ENCODE measurements at regions not wholly inside any gene's neighbourhood (a gene's known extent, or its start where the extent isn't known, plus 50 kb on each side); places are given as distances from the start of the nearest gene placed in this dataset.
"Not testable (repeated sequence)": the region's sequence is repeated elsewhere in the genome, so short reads cannot be mapped to it uniquely, and the experiment has no call there.

DNA sequence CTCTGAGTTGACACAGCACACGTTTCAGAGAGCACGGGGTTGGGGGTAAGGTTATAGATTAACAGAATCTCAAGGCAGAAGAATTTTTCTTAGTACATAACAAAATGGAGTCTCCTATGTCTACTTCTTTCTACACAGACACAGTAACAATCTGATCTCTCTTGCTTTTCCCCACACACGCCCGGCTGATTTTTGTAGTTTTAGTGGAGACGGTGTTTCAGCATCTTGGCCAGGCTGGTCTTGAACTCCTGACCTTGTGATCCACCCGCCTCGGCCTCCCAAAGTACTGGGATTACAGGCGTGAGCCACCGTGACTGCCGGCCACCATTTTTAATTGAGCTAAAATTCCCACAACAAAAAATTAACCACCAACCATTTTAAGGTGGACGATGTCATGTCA is 123.7 kb downstream of the CRLF3 start:
- in situ Hi-C loops (cut with HindIII; ENCODE audit: low pct_unique_long_range_greater_than_20kb, low sequenced_read_pairs); DNase-seq (ENCODE audit: low read depth, low spot score): not testable (repeated sequence)

DNA sequence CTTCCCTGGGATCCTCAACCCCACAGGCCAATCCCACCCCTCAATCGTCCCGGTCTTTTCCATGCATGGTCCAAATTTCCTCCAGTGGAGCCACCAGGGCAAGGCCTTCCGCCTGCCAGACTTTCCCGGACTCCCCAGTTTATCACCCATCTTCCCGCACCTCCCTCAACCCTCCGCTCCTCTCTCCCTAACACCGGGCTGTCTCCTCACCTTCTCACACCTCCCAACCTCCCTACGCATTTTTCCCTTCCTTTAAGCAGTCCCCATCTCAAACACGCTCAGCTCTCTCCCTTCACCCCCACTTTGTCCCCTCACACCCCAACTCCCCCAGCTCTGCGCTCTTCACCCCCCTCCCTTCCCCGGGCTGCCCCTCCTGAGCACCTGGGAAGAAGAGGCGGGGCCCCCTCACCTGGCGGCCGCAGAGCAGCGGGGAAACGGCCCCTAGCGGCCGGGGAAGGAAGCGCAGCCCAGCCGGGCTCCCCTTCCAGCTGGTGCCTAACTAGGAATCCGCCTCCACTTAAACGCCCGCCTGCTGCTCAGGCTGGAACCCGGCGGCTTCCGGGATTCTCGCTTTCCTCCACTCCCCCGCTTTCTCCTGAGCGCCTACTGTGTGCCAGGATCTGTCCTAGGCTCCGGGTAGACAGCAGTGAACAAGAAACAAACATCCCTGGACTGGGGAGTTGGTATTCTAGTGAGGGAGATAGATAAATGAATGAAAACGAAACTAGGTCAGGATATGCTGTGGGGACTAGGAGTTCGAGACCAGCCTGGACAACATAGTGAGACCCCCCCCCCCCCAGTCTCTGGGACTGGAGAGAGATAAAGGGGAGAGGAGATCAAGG is 126.7 kb downstream of the CRLF3 start:
- DNase-seq (ENCODE audit: low read depth, low spot score), result peak; percentile 61
- in situ Hi-C loops (cut with HindIII; ENCODE audit: low pct_unique_long_range_greater_than_20kb, low sequenced_read_pairs), result not testable (repeated sequence)

DNA sequence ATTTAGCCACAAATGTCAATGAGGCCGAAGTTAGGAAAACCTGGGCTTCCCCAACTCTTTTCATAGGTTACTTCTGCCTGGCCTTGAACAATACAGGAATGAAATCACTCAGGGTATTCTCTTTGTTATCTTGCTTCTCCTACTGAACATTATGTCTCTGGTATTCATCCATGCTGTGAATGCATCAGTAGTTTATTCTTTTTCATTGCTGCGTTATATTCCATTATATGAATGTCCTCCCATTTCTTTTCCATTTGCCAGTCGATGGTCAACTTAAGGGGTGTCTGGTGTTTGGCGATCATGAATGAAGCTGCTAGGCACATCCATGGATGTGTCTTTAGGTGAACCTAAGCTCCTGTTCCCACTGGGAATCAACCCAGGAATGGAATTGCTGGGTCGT is 128.3 kb downstream of the CRLF3 start:
- in situ Hi-C loops (cut with HindIII; ENCODE audit: low pct_unique_long_range_greater_than_20kb, low sequenced_read_pairs), result no loop called here
- DNase-seq (ENCODE audit: low read depth, low spot score), result no peak

DNA sequence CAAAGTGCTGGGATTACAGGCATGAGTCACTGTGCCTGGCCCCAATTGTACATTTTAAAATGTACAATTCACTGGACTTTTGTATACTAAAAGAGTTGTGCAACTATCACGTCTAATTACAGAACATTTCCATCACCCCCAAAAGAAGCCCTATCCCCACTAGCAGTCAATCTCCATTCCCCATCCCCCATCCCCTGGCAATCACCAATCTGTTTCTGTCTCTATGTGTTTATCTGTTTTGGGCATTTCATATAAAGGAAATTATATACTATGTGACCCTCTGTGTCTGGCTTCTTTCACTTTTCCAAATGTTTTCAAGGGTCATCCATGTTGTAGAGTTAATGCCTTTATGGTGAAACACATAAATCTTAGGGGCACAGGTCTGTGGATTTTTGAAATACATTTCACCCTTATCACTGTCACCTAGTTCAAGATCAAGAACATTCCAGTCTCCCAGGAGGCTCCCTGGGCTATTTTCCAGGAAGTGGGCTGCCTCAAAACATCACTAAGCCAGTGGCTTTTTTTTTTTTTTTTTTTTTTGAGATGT is 129.2 kb downstream of the CRLF3 start:
- in situ Hi-C loops (cut with HindIII; ENCODE audit: low pct_unique_long_range_greater_than_20kb, low sequenced_read_pairs); DNase-seq (ENCODE audit: low read depth, low spot score): not testable (repeated sequence)

DNA sequence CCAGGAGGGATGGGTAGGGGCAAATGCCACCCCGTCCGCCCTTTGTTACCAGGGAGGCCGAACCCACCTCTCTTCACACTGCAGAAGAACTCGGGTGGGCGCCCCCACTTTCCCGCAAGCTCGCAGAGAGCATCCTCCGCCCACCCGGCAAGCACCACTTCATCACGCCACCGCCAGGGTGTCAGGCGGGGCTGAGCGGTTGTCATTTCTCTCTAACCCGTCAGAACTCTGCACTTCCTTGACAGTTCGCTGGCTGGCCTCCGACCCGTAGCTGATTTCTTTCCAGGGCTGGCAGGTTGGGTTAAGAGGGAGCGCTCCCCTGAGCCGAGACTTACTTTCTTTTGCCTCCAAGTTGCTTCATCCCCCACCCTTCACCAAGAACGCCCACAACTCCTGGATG is 130.7 kb downstream of the CRLF3 start:
- DNase-seq (ENCODE audit: low read depth, low spot score); in situ Hi-C loops (cut with HindIII; ENCODE audit: low pct_unique_long_range_greater_than_20kb, low sequenced_read_pairs): not testable (repeated sequence)

DNA sequence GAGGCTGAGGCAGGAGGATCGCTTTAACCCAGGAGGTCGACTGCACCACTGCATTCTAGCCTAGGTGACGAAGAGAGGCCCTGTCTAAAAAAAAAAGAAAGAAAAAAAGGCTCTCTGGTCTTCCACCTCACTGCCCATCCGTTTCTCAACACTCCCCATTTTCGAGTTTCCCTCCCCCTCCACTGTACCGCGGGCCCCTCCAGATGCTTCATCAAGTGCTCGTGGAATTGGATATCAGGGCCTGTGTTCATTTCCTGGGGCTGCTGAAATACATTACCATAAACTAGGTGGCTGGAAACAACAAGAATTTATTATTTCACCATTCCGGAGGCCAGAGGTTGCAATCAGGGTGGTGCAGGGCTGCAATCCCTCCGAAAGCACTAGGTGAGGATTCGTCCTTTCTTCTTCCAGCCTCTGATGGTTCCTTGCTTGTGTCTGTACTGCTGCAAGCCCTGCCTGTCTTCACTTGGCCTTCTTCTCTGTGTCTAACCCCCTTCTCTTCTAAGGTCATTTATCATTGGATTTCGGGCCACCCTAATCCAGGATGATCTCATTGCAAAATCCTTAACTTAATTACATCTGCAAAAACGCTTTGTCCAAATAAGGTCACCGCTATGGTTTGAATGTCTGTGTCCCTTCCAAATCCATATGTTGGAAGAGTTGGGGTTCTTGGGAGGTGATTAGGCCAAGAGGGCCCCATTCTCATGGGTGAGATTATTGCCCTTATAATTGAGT is 135.1 kb downstream of the CRLF3 start:
- in situ Hi-C loops (cut with HindIII; ENCODE audit: low pct_unique_long_range_greater_than_20kb, low sequenced_read_pairs), result not testable (repeated sequence)

DNA sequence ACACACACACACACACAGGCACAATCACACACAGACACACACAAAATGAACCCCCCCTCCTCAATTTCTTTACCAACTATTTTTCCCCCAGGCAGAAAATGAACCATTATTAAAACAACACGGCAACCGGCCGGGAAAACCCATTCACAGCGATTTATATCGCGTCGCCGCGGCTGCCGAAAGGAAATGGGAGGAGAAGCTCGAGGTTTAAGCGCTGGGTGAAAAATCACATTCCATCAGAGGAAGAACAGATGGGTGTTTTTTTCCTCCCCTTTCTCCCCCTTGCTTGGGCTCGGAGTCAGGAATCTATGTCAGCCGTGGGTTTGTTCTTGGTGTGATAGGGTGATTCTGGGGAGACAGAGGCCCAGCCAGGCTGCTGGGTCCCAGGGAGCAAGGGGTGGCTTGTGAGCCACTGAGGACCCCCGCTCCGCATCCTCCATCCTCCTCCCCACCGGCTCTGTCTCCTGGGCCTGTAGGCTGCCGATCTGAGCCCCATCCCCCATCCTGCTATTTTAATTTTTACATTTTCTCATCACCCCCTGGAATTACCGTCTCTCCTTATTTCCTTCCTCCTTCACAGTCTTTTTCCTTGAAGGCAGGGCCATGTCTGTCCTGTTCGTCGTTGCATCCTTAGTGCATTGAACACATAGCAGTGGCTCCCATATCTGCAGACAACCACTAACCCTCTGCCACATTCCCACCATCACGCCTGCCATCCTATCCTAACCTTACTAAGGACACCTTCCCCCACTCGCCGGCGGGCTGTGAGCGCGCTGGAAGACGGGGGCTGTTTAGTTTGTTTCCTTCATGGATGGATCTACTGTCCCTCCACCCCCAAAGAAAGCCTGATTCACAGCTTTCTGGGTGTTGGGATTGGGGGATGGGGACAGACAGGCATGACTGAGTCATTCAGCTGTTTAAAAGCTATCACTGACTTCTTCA is 137.7 kb downstream of the CRLF3 start:
- in situ Hi-C loops (cut with HindIII; ENCODE audit: low pct_unique_long_range_greater_than_20kb, low sequenced_read_pairs); DNase-seq (ENCODE audit: low read depth, low spot score): not testable (repeated sequence)

More for the DNA sequence above, 135.1 kb downstream of the CRLF3 start:
- not testable (repeated sequence) for DNase-seq (ENCODE audit: low read depth, low spot score)

DNA sequence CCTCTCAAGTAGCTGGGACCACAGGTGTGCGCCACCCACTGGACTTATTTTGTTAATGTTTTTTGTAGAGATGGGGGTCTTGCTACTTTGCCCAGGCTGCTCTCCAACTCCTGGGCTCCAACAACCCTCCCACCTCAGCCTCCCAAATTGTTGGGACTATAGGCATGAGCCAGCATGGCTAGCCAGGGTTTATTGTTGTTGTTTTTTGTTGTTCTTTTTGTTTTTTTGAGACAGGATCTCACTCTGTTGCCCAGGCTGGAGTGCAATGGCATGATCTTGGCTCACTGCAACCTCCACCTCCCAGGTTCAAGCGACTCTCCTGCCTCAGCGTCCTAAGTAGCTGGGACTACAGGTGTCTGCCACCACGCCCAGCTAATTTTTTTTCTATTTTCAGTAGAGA is 142.2 kb downstream of the CRLF3 start:
- DNase-seq (ENCODE audit: low read depth, low spot score); in situ Hi-C loops (cut with HindIII; ENCODE audit: low pct_unique_long_range_greater_than_20kb, low sequenced_read_pairs): not testable (repeated sequence)

DNA sequence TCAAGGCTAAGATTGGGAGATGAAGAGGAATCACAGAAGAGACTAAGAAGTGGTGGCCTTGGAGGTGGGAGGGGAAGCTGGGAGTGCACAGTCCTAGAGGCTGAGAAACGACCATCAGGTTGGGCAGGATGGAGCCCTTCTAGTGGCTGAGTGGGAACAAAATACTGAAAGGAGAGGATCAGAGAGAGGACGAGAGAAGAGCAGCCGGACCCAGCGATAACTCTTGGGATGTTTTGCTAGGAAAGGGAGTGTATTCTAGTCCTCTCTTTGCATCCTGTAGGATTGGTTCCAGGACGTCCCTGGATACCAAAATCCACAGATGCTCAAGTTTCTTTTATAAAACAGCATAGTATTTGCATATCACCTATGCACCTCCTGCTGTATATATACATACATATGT is 143.8 kb downstream of the CRLF3 start:
- in situ Hi-C loops (cut with HindIII; ENCODE audit: low pct_unique_long_range_greater_than_20kb, low sequenced_read_pairs); DNase-seq (ENCODE audit: low read depth, low spot score): not testable (repeated sequence)

DNA sequence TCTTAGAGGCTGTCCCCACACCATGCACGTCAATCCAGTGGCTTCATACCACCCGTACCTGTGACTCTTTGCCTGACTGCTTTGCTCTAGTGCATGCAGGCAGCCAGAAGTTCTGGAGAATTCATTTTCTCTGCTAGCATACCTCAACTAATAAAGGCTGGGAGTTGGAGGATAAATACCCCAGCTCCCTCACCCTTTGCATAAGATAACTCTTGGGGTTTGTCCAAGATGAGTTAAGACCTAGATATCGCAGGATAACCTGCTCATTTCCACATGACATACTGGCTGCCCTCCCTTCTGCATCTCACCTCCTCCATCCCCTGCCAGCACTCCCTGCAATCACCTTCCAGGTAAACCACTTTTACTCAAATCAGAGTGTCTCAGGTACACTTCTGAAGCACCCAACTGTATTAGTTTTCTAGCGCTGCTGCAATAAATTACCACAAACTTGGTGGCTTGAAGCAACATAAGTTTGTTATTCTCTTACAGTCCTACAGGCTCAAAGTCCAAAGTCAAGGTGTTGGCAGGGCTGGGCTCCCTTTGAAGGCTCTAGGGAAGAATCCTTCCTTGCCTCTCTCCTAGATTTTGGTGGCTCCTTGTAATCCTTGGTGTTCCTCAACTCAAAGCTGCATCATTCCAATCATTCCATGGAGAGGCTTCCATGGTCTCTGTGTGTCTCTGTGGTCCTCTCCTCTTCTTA is 146.8 kb downstream of the CRLF3 start:
- in situ Hi-C loops (cut with HindIII; ENCODE audit: low pct_unique_long_range_greater_than_20kb, low sequenced_read_pairs), result no loop called here
- DNase-seq (ENCODE audit: low read depth, low spot score), result no peak

DNA sequence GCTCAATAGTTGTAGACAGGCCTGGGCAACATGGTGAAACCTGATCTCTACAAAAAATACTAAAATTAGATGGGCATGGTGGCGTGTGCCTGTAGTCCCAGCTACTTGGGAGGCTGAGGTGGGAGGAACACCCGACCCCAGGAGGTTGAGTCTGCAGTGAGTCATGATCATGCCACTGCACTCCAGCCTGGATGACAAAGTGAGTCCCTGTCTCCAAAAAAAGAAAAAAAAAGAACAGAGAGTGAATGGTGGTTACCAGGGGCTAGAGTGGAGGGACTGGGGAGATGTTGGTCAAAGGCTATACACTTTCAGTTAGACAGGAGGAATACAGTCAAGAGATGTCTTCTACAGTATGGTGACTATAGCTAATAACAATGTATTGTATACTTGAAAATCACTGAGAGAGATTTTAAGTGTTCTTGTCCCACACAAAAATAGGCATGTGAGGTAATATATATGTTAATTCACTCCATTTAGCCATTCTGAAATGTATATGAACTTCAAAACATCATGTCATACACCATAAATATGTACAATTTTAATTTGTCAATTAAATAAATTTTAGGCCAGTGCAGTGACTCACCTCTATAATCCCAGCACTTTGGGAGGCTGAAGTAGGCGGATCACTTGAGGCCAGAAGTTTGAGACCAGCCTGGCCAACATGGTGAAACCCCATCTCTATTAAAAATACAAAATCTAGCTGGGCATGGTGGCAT is 148.6 kb downstream of the CRLF3 start:
- in situ Hi-C loops (cut with HindIII; ENCODE audit: low pct_unique_long_range_greater_than_20kb, low sequenced_read_pairs); DNase-seq (ENCODE audit: low read depth, low spot score): not testable (repeated sequence)

DNA sequence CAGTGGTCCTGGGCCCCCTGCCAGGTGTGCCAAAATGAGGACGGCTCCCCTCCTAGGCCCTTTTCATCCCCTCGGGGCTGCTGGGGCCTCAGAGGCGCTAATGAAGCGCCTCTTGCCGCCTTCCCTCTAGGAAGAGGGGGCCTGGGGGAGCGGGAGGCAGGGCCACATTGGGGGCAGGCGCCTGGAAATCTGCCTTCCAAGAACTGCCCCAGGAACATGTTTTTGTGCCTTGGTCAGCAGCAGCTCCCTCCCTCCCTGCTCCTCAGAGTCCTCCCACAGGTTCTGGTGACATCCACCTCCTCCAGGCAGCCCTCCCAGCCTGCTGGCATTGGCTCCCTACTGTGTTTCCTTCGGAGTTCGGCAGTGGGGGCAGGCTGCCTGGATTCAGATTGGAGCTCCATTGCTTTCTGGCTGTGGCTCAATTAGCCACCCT is 155.3 kb downstream of the CRLF3 start:
- in situ Hi-C loops (cut with HindIII; ENCODE audit: low pct_unique_long_range_greater_than_20kb, low sequenced_read_pairs); DNase-seq (ENCODE audit: low read depth, low spot score): not testable (repeated sequence)

DNA sequence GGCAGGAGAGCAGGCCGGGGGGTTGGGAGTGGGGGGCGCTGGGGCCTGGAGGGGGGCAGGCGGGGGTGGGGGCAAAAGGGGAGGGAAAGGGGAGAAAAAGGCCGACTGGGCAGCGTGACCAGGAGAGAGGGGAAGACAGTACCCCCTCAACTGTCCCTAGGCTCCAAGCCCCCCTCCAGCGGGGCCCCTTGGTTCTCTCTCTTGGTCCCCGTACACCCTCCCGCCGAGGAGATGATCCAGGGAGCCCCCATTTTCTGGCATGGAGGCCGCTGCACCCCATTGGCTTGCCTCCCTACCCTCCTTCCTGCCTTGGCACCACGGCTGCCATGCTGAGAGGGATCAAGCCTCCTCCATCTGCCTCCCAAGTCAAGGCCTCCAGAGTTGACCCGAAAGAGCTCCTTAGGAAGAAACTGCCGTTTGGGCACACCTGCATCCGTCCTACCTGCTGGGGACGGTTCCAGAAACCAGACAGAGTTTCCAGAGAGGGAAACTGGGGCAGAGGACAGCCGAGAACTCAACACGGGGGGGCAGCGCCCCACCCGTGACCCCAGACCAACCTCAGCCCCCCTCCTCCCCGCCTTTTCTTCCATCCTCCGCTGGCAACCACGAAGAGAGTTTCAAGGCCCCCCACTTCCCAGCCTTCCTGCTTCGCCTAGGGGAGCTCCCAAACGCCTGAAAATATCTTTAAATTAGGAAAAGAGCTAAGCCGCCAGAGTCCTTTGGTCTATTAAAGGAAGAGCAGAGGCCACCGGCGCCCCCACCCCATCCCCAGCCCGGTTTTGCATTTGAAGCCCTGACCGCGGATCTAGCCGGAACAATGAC is 155.9 kb downstream of the CRLF3 start:
- DNase-seq (ENCODE audit: low read depth, low spot score); in situ Hi-C loops (cut with HindIII; ENCODE audit: low pct_unique_long_range_greater_than_20kb, low sequenced_read_pairs): not testable (repeated sequence)

DNA sequence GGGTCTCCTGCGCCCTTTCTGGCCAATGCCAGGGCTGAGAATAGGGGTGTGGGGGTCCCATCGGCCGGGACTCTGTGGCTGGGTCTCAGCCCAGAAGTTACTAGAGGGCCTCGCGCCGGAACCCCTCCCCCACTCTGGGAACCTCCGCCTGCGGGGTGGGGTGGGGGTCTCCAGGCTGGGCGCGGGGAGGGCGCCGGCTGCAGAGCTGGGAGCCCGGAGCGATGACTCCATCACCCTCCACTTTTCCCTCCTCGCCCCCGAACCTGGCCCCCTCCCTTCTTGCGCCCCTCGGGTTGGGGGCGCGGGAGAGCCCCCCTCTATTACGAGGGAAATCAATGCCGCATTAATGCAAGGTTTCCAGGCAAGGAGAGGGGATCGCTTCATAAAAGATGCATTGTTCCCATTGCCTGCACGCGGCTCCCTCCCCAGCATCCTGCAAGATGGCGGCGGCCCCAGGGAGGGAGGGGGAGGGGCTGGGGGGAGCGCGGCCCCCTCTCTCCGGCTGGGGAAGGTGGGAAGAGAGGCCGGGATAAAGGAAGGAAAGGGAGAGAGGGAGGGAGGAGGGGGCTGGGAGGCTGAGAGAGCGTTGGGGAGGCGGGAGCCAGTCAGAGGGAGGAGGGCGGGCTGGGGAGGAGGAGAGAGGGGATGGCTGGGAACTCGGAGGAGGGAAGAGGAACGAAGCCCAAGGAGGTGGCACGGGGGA is 156.7 kb downstream of the CRLF3 start:
- in situ Hi-C loops (cut with HindIII; ENCODE audit: low pct_unique_long_range_greater_than_20kb, low sequenced_read_pairs), result not testable (repeated sequence)
- peak; percentile 57 for DNase-seq (ENCODE audit: low read depth, low spot score)
